ENCODE measurements at regions not wholly inside any gene's neighbourhood (a gene's known extent, or its start where the extent isn't known, plus 50 kb on each side); places are given as distances from the start of the nearest gene placed in this dataset.

DNA sequence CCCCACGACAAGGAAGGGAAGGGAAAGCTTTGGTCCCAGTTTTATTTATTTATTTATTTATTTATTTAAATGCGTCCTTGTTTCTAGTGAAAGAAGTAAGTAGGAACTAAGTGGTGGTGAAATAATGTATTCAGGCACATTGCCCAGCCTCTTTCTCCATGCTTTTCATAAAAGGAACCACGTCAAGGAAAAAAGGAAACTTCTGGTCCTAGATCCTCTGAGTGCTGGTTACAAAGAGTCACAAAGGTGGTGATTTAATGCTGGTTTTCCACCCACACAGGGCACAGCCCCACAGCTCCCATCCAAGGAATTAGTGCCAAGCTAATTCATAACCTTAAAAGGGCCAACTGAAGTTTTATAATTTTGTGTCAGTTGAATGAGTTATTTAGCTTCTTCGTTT, 206.6 kb upstream of the GYPA start:
- TF ChIP-seq, protein P1, sequence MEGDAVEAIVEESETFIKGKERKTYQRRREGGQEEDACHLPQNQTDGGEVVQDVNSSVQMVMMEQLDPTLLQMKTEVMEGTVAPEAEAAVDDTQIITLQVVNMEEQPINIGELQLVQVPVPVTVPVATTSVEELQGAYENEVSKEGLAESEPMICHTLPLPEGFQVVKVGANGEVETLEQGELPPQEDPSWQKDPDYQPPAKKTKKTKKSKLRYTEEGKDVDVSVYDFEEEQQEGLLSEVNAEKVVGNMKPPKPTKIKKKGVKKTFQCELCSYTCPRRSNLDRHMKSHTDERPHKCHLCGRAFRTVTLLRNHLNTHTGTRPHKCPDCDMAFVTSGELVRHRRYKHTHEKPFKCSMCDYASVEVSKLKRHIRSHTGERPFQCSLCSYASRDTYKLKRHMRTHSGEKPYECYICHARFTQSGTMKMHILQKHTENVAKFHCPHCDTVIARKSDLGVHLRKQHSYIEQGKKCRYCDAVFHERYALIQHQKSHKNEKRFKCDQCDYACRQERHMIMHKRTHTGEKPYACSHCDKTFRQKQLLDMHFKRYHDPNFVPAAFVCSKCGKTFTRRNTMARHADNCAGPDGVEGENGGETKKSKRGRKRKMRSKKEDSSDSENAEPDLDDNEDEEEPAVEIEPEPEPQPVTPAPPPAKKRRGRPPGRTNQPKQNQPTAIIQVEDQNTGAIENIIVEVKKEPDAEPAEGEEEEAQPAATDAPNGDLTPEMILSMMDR (IDR thresholded peaks at IDR 0.05): no peak
- no peak for TF ChIP-seq POLR2A (IDR thresholded peaks at IDR 0.05)

Measured in ovary (tissue), 3 donors.